ENCODE measurements at regions not wholly inside any gene's neighbourhood (a gene's known extent, or its start where the extent isn't known, plus 50 kb on each side); places are given as distances from the start of the nearest gene placed in this dataset.

DNA sequence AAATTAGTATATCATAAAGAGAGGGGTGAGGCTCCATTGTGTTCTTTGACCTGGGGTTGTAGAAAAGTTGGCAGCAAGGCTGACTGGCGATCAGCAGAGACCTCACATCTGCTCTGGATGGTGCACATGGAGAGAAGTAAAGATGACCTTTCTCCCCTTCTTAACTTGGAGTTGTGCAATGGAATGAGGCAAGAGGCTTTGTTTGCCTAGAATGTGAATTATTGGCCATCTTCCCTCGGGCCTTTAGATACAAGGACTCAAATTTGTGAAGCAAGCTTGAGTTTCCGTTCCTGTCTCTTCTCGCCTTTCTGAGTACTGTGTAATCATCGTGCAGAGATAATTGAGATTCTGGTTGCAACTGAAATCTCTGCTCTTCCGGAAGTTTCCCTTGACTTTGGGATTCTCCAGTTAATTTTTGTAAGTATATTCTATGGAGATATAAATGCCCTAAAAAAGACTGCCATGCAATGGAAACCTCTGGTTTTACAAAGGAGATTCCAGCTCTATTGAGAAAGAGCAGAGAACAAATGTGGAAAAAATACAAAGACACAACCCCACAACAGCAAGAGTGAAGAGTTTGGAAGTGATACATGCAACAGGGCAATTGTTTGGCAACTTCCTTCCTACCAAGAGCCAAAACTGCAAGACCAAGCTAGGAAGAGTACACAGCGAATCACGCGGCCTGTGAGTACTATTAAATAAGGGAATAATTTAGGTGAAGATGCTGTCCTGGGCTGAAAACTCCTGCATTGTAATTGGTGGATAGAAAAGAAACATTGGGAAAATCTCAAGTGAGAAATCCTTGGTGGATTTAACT is 542.3 kb upstream of the NRP1 start:
- TF ChIP-seq, protein P1, sequence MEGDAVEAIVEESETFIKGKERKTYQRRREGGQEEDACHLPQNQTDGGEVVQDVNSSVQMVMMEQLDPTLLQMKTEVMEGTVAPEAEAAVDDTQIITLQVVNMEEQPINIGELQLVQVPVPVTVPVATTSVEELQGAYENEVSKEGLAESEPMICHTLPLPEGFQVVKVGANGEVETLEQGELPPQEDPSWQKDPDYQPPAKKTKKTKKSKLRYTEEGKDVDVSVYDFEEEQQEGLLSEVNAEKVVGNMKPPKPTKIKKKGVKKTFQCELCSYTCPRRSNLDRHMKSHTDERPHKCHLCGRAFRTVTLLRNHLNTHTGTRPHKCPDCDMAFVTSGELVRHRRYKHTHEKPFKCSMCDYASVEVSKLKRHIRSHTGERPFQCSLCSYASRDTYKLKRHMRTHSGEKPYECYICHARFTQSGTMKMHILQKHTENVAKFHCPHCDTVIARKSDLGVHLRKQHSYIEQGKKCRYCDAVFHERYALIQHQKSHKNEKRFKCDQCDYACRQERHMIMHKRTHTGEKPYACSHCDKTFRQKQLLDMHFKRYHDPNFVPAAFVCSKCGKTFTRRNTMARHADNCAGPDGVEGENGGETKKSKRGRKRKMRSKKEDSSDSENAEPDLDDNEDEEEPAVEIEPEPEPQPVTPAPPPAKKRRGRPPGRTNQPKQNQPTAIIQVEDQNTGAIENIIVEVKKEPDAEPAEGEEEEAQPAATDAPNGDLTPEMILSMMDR (IDR thresholded peaks at IDR 0.05; ENCODE audit: borderline replicate concordance, extremely low read depth, low read length, poor library complexity, severe bottlenecking): no peak
- TF ChIP-seq EZH2 (IDR thresholded peaks at IDR 0.05; ENCODE audit: borderline replicate concordance, low read depth, low read length, severe bottlenecking): no peak
